CD4-positive, alpha-beta memory T cell (primary cell): ENCODE measurements at regions not wholly inside any gene's neighbourhood (a gene's known extent, or its start where the extent isn't known, plus 50 kb on each side); places are given as distances from the start of the nearest gene placed in this dataset.

Experiments
- CTCF ChIA-PET: fragments of 350-600 bp; sonication (Branson Sonifier 250); formaldehyde crosslinking; loops from one replicate; lab custom pipeline; 2021; ENCODE audit warnings: inconsistent platforms; ENCODE audit not compliant: partially characterized antibody; lab: Charles Lee
- POLR2A ChIA-PET: fragments of 350-600 bp; sonication (Branson Sonifier 250); formaldehyde crosslinking; loops from one replicate; lab custom pipeline; 2021; ENCODE audit not compliant: partially characterized antibody; lab: Charles Lee
- DNase-seq, 5 donors: peaks; one replicate each; pipeline versions ENCODE4 v3.0.0 to v3.0.0-alpha.2; 2020 to 2022; ENCODE audit warnings: mixed read lengths in 1 of 5
- H3K27ac ChIP-seq: one replicate; pipeline ENCODE4 v1.7.0; 2013; ENCODE audit warnings: low read depth, low read length
- H3K27me3 ChIP-seq: 2 replicates; pipeline ENCODE4 v1.7.0; 2013; ENCODE audit warnings: mild to moderate bottlenecking, low read length, moderate library complexity; ENCODE audit not compliant: insufficient read depth
- H3K36me3 ChIP-seq: 2 replicates; pipeline ENCODE4 v1.7.0; 2013; ENCODE audit warnings: mild to moderate bottlenecking, low read length, moderate library complexity; ENCODE audit not compliant: insufficient read depth
- H3K4me1 ChIP-seq: 2 replicates; pipeline ENCODE4 v1.7.0; 2013; ENCODE audit warnings: mild to moderate bottlenecking, low read length, moderate library complexity; ENCODE audit not compliant: insufficient read depth
- H3K4me3 ChIP-seq, 2 donors: one replicate each; pipeline ENCODE4 v1.7.0; 2013; ENCODE audit warnings: low read length in 2 of 2, mild to moderate bottlenecking in 1 of 2
- H3K9me3 ChIP-seq, 2 donors: one replicate each; pipeline ENCODE4 v1.7.0; 2013; ENCODE audit warnings: low read length in 2 of 2, control low read depth in 1 of 2; ENCODE audit not compliant: control insufficient read depth in 1 of 2
- H3K27ac Mint-ChIP-seq, 7 donors: one replicate each; pipeline ENCODE4 v1.8.0; 2020 to 2021; ENCODE audit warnings: mixed read lengths in 7 of 7, mild to moderate bottlenecking in 6 of 7, inconsistent platforms in 3 of 7, moderate library complexity in 3 of 7
- H3K27me3 Mint-ChIP-seq, 2 donors: one replicate each; pipeline ENCODE4 v1.8.0; 2020 to 2021; ENCODE audit warnings: mixed read lengths in 2 of 2
- H3K36me3 Mint-ChIP-seq, 2 donors: one replicate each; pipeline ENCODE4 v1.8.0; 2020 to 2021; ENCODE audit warnings: mixed read lengths in 2 of 2, inconsistent platforms in 1 of 2, mild to moderate bottlenecking in 1 of 2
- H3K4me1 Mint-ChIP-seq, 4 donors: one replicate each; pipeline ENCODE4 v1.8.0; 2020 to 2021; ENCODE audit warnings: mixed read lengths in 4 of 4, mild to moderate bottlenecking in 1 of 4
- H3K4me3 Mint-ChIP-seq, 8 donors: one replicate each; pipeline ENCODE4 v1.8.0; 2020 to 2021; ENCODE audit warnings: mixed read lengths in 8 of 8, mild to moderate bottlenecking in 7 of 8, moderate library complexity in 6 of 8, inconsistent platforms in 3 of 8
- H3K9me3 Mint-ChIP-seq, 8 donors: one replicate each; pipeline ENCODE4 v1.8.0; 2020 to 2021; ENCODE audit warnings: mixed read lengths in 8 of 8, mild to moderate bottlenecking in 5 of 8, inconsistent platforms in 3 of 8, moderate library complexity in 1 of 8
- intact Hi-C: fragments of 100-400 bp; cut with micrococcal nuclease; formaldehyde crosslinking; loops from one replicate; pipeline ENCODE4 v1.15.1; 2023

GRCh38 chr22:49303781-49304461, 523.8 kb downstream of the BRD1 start:
- CTCF ChIA-PET, result interaction anchor here (1.1 kb wide), 1 partner anchor 32 kb away, joined by 3 read pairs; no protein-coding TSS in a partner anchor

GRCh38 chr22:49303061-49303735, 524.5 kb downstream of the BRD1 start:
- H3K4me3 Mint-ChIP-seq, result no peak overlapping the region
- intact Hi-C loops, result loop anchor here (10.0 kb wide), 1 partner anchor 422 kb away; no protein-coding TSS in a partner anchor
- no peaks in the 10 kb centered on the region for H3K36me3 ChIP-seq
- no peaks in the 10 kb centered on the region for H3K9me3 ChIP-seq
- ChIA-PET POLR2A (no interaction called here), CTCF (no interaction called here)
- no peak for DNase-seq
- no peaks in the 10 kb centered on the region for H3K36me3 Mint-ChIP-seq
- H3K9me3 Mint-ChIP-seq, result peaks cover 0 to 2% (median 0%) of the 10 kb centered on the region in 8 donors
- peaks cover 0 to 3% (median 0%) of the 10 kb centered on the region in 4 donors for H3K4me1 Mint-ChIP-seq
- H3K27me3 Mint-ChIP-seq, result peaks cover 6 to 15% of the 10 kb centered on the region in 2 donors
- H3K4me3 ChIP-seq, result no peak overlapping the region
- H3K27ac Mint-ChIP-seq, result no peak overlapping the region
- H3K27ac ChIP-seq, result no peak overlapping the region
- H3K27me3 ChIP-seq, result no peaks in the 10 kb centered on the region
- H3K4me1 ChIP-seq, result no peaks in the 10 kb centered on the region

More at GRCh38 chr22:49303781-49304461, 523.8 kb downstream of the BRD1 start:
- H3K4me3 Mint-ChIP-seq, result no peak overlapping the region
- peaks cover 7 to 15% of the 10 kb centered on the region in 2 donors for H3K27me3 Mint-ChIP-seq
- intact Hi-C loops, result loop anchor here (10.0 kb wide), 1 partner anchor 421 kb away; no protein-coding TSS in a partner anchor
- H3K27me3 ChIP-seq, result no peaks in the 10 kb centered on the region
- POLR2A ChIA-PET, result no interaction called here
- H3K4me1 ChIP-seq, result no peaks in the 10 kb centered on the region
- H3K27ac Mint-ChIP-seq, result no peak overlapping the region
- DNase-seq, result no peak
- H3K9me3 ChIP-seq, result no peaks in the 10 kb centered on the region
- H3K4me3 ChIP-seq, result no peak overlapping the region
- peaks cover 0 to 4% (median 0%) of the 10 kb centered on the region in 8 donors for H3K9me3 Mint-ChIP-seq
- no peak overlapping the region for H3K27ac ChIP-seq
- H3K36me3 ChIP-seq, result no peaks in the 10 kb centered on the region
- no peaks in the 10 kb centered on the region for H3K36me3 Mint-ChIP-seq
- peaks cover 0 to 3% (median 0%) of the 10 kb centered on the region in 4 donors for H3K4me1 Mint-ChIP-seq

- intact Hi-C loops, result loop anchor here (10.0 kb wide), 1 partner anchor 422 kb away; no protein-coding TSS in a partner anchor
- Histone ChIP-seq H3K27me3 (no peaks in the 10 kb centered on the region), H3K4me3 (no peak overlapping the region)
These were observed 525.1 kb downstream of the BRD1 start for GRCh38 chr22:49302530-49302929.

GRCh38 chr22:49302150-49302460, 525.6 kb downstream of the BRD1 start:
- Mint-ChIP-seq H3K36me3 (no peaks in the 10 kb centered on the region), H3K27ac (no peak overlapping the region), H3K27me3 (peaks cover 2 to 12% of the 10 kb centered on the region in 2 donors), H3K4me1 (peaks cover 0 to 3% (median 0%) of the 10 kb centered on the region in 4 donors), H3K4me3 (no peak overlapping the region), H3K9me3 (peaks cover 0 to 2% (median 0%) of the 10 kb centered on the region in 8 donors)
- POLR2A ChIA-PET, result no interaction called here
- Histone ChIP-seq H3K36me3 (no peaks in the 10 kb centered on the region), H3K27me3 (no peaks in the 10 kb centered on the region), H3K4me3 (no peak overlapping the region), H3K4me1 (no peaks in the 10 kb centered on the region), H3K9me3 (no peaks in the 10 kb centered on the region), H3K27ac (no peak overlapping the region)
- CTCF ChIA-PET, result no interaction called here
- intact Hi-C loops, result loop anchor here (10.0 kb wide), 1 partner anchor 423 kb away; no protein-coding TSS in a partner anchor
- no peak for DNase-seq

More at GRCh38 chr22:49302530-49302929, 525.1 kb downstream of the BRD1 start:
- Histone ChIP-seq H3K36me3 (no peaks in the 10 kb centered on the region), H3K9me3 (no peaks in the 10 kb centered on the region), H3K27ac (no peak overlapping the region), H3K4me1 (no peaks in the 10 kb centered on the region)
- CTCF ChIA-PET, result no interaction called here
- POLR2A ChIA-PET, result no interaction called here
- no peaks in the 10 kb centered on the region for H3K36me3 Mint-ChIP-seq
- H3K4me1 Mint-ChIP-seq, result peaks cover 0 to 3% (median 0%) of the 10 kb centered on the region in 4 donors
- peaks cover 0 to 2% (median 0%) of the 10 kb centered on the region in 8 donors for H3K9me3 Mint-ChIP-seq
- H3K27ac Mint-ChIP-seq, result no peak overlapping the region
- no peak overlapping the region for H3K4me3 Mint-ChIP-seq
- H3K27me3 Mint-ChIP-seq, result peaks cover 2 to 12% of the 10 kb centered on the region in 2 donors
- DNase-seq, result no peak

GRCh38 chr22:49301398-49302149, 526.1 kb downstream of the BRD1 start:
- ChIA-PET CTCF (no interaction called here), POLR2A (no interaction called here)
- H3K36me3 Mint-ChIP-seq, result no peaks in the 10 kb centered on the region
- Histone ChIP-seq H3K27me3 (no peaks in the 10 kb centered on the region), H3K9me3 (no peaks in the 10 kb centered on the region), H3K4me1 (no peaks in the 10 kb centered on the region), H3K27ac (no peak overlapping the region), H3K4me3 (no peak overlapping the region), H3K36me3 (no peaks in the 10 kb centered on the region)
- no peak for DNase-seq
- H3K4me3 Mint-ChIP-seq, result no peak overlapping the region
- H3K27me3 Mint-ChIP-seq, result peaks cover 2 to 12% of the 10 kb centered on the region in 2 donors
- H3K4me1 Mint-ChIP-seq, result peaks cover 0 to 3% (median 0%) of the 10 kb centered on the region in 4 donors
- H3K27ac Mint-ChIP-seq, result no peak overlapping the region
- intact Hi-C loops, result loop anchor here (10.0 kb wide), 1 partner anchor 423 kb away; no protein-coding TSS in a partner anchor
- peaks cover 0 to 2% (median 0%) of the 10 kb centered on the region in 8 donors for H3K9me3 Mint-ChIP-seq

GRCh38 chr22:49300951-49301397, 526.7 kb downstream of the BRD1 start:
- H3K36me3 ChIP-seq, result no peaks in the 10 kb centered on the region
- H3K4me1 Mint-ChIP-seq, result peaks cover 0 to 3% (median 0%) of the 10 kb centered on the region in 4 donors
- no peaks in the 10 kb centered on the region for H3K36me3 Mint-ChIP-seq
- ChIA-PET POLR2A (no interaction called here), CTCF (no interaction called here)
- H3K27me3 Mint-ChIP-seq, result peaks cover 2 to 12% of the 10 kb centered on the region in 2 donors
- H3K9me3 ChIP-seq, result no peaks in the 10 kb centered on the region
- no peak for DNase-seq
- no peak overlapping the region for H3K4me3 ChIP-seq
- H3K4me1 ChIP-seq, result no peaks in the 10 kb centered on the region
- H3K27ac Mint-ChIP-seq, result no peak overlapping the region
- no peak overlapping the region for H3K4me3 Mint-ChIP-seq
- intact Hi-C loops, result loop anchor here (10.0 kb wide), 1 partner anchor 424 kb away; no protein-coding TSS in a partner anchor
- peaks cover 0 to 2% (median 0%) of the 10 kb centered on the region in 8 donors for H3K9me3 Mint-ChIP-seq
- H3K27ac ChIP-seq, result no peak overlapping the region
- no peaks in the 10 kb centered on the region for H3K27me3 ChIP-seq
